NCI-H2107 treated with DMSO at 0.1 percent for 48 hours (cell line): ENCODE measurements at regions not wholly inside any gene's neighbourhood (a gene's known extent, or its start where the extent isn't known, plus 50 kb on each side); places are given as distances from the start of the nearest gene placed in this dataset.
"Not testable (repeated sequence)": the region's sequence is repeated elsewhere in the genome, so short reads cannot be mapped to it uniquely, and the experiment has no call there.

Experiments
- DNase-seq: peaks from one replicate; lab custom pipeline; 2025; ENCODE audit not compliant: unreplicated experiment; lab: John Stamatoyannopoulos, UW

GRCh38 chr9:100639854-100640253 lies 62.0 kb downstream of the CAVIN4 start:
- no peak for DNase-seq

- no peak for DNase-seq
Measured at GRCh38 chr9:100640447-100641050, 62.7 kb downstream of the CAVIN4 start.

- no peak for DNase-seq
Measured at GRCh38 chr9:100641166-100641565, 63.3 kb downstream of the CAVIN4 start.

- DNase-seq = no peak
Measured at GRCh38 chr9:100652850-100653249, 75.0 kb downstream of the CAVIN4 start.

GRCh38 chr9:100653643-100654334 lies 75.9 kb downstream of the CAVIN4 start:
- DNase-seq = no peak

GRCh38 chr9:100656851-100657250 lies 79.0 kb downstream of the CAVIN4 start:
- DNase-seq = not testable (repeated sequence)

GRCh38 chr9:100661668-100662067 lies 83.8 kb downstream of the CAVIN4 start:
- no peak for DNase-seq

GRCh38 chr9:100662122-100662521 lies 84.2 kb downstream of the CAVIN4 start:
- DNase-seq = no peak

- no peak for DNase-seq
Measured at GRCh38 chr9:100667448-100667847, 89.6 kb downstream of the CAVIN4 start.

- no peak for DNase-seq
Measured at GRCh38 chr9:100668024-100668423, 90.1 kb downstream of the CAVIN4 start.

- DNase-seq = no peak
Measured at GRCh38 chr9:100669968-100670367, 92.1 kb downstream of the CAVIN4 start.

GRCh38 chr9:100670719-100671118 lies 92.8 kb downstream of the CAVIN4 start:
- DNase-seq = peak; percentile 42

- no peak for DNase-seq
Measured at GRCh38 chr9:100671898-100672297, 94.0 kb downstream of the CAVIN4 start.

- DNase-seq = no peak
Measured at GRCh38 chr9:100673249-100673648, 95.4 kb downstream of the CAVIN4 start.

GRCh38 chr9:100674419-100675122 lies 96.7 kb downstream of the CAVIN4 start:
- no peak for DNase-seq

GRCh38 chr9:100679834-100680233 lies 102.0 kb downstream of the CAVIN4 start:
- no peak for DNase-seq

- DNase-seq = no peak
Measured at GRCh38 chr9:100686420-100686819, 108.5 kb downstream of the CAVIN4 start.

GRCh38 chr9:100689635-100690034 lies 111.8 kb downstream of the CAVIN4 start:
- DNase-seq = no peak

GRCh38 chr9:100690438-100690837 lies 112.6 kb downstream of the CAVIN4 start:
- DNase-seq = no peak

GRCh38 chr9:100697339-100697738 lies 119.5 kb downstream of the CAVIN4 start:
- no peak for DNase-seq

- DNase-seq = no peak
Measured at GRCh38 chr9:100698945-100699344, 121.1 kb downstream of the CAVIN4 start.

GRCh38 chr9:100699668-100700067 lies 121.8 kb downstream of the CAVIN4 start:
- no peak for DNase-seq
